Type B pancreatic cell (in vitro differentiated cells): ENCODE measurements at regions not wholly inside any gene's neighbourhood (a gene's known extent, or its start where the extent isn't known, plus 50 kb on each side); places are given as distances from the start of the nearest gene placed in this dataset.
"Not testable (repeated sequence)": the region's sequence is repeated elsewhere in the genome, so short reads cannot be mapped to it uniquely, and the experiment has no call there.

Experiments
- DNase-seq: peaks from one replicate; pipeline ENCODE4 v3.0.0; 2021; ENCODE audit warnings: mixed read lengths; ENCODE audit not compliant: unreplicated experiment; ENCODE audit errors: extremely low spot score
- H3K27ac Mint-ChIP-seq: 2 replicates; pipeline ENCODE4 v1.8.0; 2021; ENCODE audit warnings: mild to moderate bottlenecking, mixed read lengths
- H3K27me3 Mint-ChIP-seq: 2 replicates; pipeline ENCODE4 v1.8.0; 2021; ENCODE audit warnings: mixed read lengths
- H3K36me3 Mint-ChIP-seq: 2 replicates; pipeline ENCODE4 v1.8.0; 2021; ENCODE audit warnings: mixed read lengths
- H3K4me1 Mint-ChIP-seq: one replicate; pipeline ENCODE4 v1.8.0; 2021; ENCODE audit warnings: mixed read lengths; ENCODE audit not compliant: unreplicated experiment
- H3K4me3 Mint-ChIP-seq: 2 replicates; pipeline ENCODE4 v1.8.0; 2021; ENCODE audit warnings: mild to moderate bottlenecking, mixed read lengths
- H3K9me3 Mint-ChIP-seq: 2 replicates; pipeline ENCODE4 v1.8.0; 2021; ENCODE audit warnings: mixed read lengths
- TF ChIP-seq, protein P1 (sequence below): fragments of 200-600 bp; sonication (generic); conservative IDR thresholded peaks from 2 replicates; pipeline ENCODE4 v1.5.0; 2021; ENCODE audit warnings: antibody characterized with exemption, mild to moderate bottlenecking

DNA sequence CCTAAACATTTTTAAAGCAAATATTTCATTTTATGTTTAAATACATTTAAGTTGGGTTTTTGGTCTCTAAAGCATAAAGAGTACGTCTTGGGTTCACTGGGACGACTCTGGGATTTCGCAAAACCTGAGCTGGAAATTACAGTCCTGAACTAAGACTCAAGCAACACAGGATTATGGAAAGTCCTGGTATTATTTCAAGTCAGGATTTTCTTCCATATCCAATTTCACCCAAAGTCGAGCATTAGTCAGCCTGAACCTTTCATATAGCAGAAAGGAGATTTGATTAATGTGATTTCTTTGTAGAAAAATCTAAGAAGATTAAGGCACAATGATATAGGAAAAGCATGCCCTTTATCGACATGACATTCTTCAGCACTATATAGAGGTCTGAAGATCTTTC is 100.0 kb downstream of the MTERF1 start:
- Mint-ChIP-seq H3K27me3 (peaks cover 3% of the 10 kb centered on the region), H3K27ac (no peak overlapping the region), H3K4me1 (no peaks in the 10 kb centered on the region), H3K9me3 (no peaks in the 10 kb centered on the region), H3K36me3 (no peaks in the 10 kb centered on the region), H3K4me3 (no peak overlapping the region)
- TF ChIP-seq, protein P1, sequence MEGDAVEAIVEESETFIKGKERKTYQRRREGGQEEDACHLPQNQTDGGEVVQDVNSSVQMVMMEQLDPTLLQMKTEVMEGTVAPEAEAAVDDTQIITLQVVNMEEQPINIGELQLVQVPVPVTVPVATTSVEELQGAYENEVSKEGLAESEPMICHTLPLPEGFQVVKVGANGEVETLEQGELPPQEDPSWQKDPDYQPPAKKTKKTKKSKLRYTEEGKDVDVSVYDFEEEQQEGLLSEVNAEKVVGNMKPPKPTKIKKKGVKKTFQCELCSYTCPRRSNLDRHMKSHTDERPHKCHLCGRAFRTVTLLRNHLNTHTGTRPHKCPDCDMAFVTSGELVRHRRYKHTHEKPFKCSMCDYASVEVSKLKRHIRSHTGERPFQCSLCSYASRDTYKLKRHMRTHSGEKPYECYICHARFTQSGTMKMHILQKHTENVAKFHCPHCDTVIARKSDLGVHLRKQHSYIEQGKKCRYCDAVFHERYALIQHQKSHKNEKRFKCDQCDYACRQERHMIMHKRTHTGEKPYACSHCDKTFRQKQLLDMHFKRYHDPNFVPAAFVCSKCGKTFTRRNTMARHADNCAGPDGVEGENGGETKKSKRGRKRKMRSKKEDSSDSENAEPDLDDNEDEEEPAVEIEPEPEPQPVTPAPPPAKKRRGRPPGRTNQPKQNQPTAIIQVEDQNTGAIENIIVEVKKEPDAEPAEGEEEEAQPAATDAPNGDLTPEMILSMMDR, result no peak
- no peak for DNase-seq

DNA sequence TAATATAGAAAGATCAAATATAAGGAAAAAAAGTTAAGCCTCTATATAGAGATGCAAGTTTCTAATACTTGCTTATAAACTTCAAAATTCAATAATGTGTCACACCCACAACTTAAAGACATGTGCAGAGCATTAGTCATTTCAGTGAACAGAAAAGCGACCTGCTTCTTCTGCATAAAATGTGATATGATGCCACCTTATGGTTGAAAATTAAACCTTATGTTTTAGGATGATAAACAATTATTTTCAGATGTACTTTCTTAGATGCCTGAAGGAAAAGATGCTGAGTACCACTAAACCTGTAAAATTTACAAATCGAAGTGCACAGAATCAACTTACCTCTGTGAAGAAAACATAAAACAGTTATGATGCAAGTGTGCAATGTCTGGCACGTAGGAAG is 96.0 kb downstream of the MTERF1 start:
- no peak overlapping the region for H3K4me3 Mint-ChIP-seq

DNA sequence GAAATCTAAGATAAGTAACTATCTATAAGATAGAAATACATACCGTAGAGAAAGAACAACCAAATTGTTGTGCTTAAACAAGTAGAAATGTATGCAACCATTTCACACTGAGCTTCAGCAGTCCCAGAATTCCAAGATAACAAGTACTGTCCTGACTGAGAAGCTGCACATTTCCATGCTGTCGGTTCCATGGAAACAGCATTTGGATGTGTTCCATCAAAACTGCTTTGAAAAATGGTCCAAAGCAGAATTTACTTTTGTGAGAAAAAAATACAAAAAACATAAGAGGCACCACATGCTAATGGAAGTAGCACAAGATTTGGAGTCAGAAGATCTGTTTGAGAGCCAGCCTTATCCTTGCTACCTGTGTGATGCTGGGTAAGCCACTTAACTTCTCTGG is 92.6 kb downstream of the MTERF1 start:
- Mint-ChIP-seq H3K27me3 (no peaks in the 10 kb centered on the region), H3K36me3 (no peaks in the 10 kb centered on the region), H3K27ac (no peak overlapping the region), H3K9me3 (no peaks in the 10 kb centered on the region), H3K4me1 (peaks cover 4% of the 10 kb centered on the region), H3K4me3 (no peak overlapping the region)
- TF ChIP-seq, protein P1, result no peak
- no peak for DNase-seq

More for the DNA sequence above, 96.0 kb downstream of the MTERF1 start:
- Mint-ChIP-seq H3K27me3 (no peaks in the 10 kb centered on the region), H3K4me1 (peaks cover 4% of the 10 kb centered on the region), H3K27ac (no peak overlapping the region), H3K36me3 (no peaks in the 10 kb centered on the region), H3K9me3 (no peaks in the 10 kb centered on the region)
- no peak for DNase-seq
- TF ChIP-seq, protein P1, result peak; percentile 67

DNA sequence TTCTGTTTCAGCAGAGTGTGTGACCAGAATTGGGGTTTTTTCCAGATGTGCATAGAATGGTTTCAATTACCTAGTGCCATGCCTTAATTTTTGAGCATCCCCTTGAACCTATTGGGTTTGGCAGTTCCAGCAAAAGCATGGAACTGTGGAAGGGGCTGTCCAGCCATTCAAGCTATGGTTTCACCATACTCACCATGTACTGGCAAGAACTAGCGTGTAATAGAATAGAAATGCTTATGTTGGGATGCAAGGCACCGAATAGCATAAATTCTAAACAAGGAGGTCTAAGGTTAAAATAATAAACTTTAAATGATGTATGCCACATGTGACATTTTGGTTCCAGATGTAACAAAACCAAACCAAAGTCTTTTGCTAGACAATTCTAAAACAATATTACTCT is 91.4 kb downstream of the MTERF1 start:
- H3K27ac Mint-ChIP-seq, result no peak overlapping the region
- no peaks in the 10 kb centered on the region for H3K9me3 Mint-ChIP-seq
- DNase-seq, result no peak
- no peaks in the 10 kb centered on the region for H3K36me3 Mint-ChIP-seq
- TF ChIP-seq, protein P1, result no peak
- H3K4me1 Mint-ChIP-seq, result peaks cover 4% of the 10 kb centered on the region
- no peaks in the 10 kb centered on the region for H3K27me3 Mint-ChIP-seq
- no peak overlapping the region for H3K4me3 Mint-ChIP-seq

DNA sequence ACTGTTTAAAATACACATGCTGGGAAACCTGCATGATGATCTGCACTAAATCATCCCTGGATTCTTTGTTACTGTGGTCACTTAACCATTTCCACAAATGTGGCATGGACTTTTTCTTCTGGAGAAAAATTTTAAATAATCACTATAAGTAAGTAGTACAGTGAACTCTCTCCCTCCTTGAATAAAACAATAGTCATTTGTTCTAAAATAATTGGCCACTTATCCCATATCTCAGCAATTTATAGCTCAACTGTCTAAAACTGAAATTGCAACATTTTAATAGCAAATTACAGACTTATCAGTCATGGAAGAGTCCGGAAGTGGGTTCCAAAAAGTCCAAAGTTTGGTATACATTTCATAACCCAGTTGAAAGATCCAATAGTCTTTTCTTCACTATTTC is 90.9 kb downstream of the MTERF1 start:
- Mint-ChIP-seq H3K27ac (no peak overlapping the region), H3K27me3 (no peaks in the 10 kb centered on the region), H3K4me1 (peaks cover 4% of the 10 kb centered on the region), H3K36me3 (no peaks in the 10 kb centered on the region), H3K9me3 (no peaks in the 10 kb centered on the region), H3K4me3 (no peak overlapping the region)
- no peak for DNase-seq
- TF ChIP-seq, protein P1, result no peak

DNA sequence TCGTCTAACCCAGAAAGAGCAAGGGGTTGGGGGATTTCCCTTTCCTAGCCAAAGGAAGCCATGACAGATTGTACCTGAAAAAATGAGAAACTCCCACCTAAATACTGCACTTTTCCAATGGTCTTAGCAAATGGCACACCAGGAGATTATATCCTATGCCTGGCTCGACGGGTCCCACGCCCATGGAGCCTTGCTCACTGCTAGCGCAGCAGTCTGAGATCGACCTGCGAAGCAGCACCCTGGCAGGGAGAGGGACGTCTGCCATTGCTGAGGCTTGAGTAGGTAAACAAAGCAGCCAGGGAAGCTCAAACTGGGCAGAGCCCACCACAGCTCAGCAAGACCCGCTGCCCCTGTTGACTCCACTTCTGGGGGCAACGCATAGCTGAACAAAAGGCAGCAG is 89.9 kb downstream of the MTERF1 start:
- not testable (repeated sequence) for H3K4me1 Mint-ChIP-seq, H3K27ac Mint-ChIP-seq, DNase-seq, H3K27me3 Mint-ChIP-seq, H3K36me3 Mint-ChIP-seq, H3K4me3 Mint-ChIP-seq, H3K9me3 Mint-ChIP-seq
